ENCODE measurements at regions not wholly inside any gene's neighbourhood (a gene's known extent, or its start where the extent isn't known, plus 50 kb on each side); places are given as distances from the start of the nearest gene placed in this dataset.

DNA sequence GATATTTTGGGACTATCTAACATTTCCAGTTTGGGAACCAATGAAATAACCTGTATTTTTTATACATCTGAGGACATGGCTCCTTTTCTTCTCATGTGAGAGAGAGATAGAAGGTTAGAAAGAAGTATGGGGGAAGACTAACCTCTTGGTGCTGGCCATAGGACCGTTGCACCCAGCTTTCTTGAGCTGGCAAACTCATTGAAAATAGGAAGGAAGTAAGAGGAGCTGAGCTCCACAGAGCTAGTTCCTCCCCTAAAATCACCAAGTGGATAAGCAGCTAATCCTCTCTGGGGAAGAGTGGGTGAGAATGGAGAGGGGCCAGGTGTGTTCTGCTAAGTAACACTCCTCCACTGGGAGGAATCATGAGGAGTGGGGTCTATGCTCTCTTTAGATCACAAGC is 387.4 kb upstream of the CADM1 start:
- no peak for TF ChIP-seq POLR2A (IDR thresholded peaks at IDR 0.05)
- TF ChIP-seq, protein P1, sequence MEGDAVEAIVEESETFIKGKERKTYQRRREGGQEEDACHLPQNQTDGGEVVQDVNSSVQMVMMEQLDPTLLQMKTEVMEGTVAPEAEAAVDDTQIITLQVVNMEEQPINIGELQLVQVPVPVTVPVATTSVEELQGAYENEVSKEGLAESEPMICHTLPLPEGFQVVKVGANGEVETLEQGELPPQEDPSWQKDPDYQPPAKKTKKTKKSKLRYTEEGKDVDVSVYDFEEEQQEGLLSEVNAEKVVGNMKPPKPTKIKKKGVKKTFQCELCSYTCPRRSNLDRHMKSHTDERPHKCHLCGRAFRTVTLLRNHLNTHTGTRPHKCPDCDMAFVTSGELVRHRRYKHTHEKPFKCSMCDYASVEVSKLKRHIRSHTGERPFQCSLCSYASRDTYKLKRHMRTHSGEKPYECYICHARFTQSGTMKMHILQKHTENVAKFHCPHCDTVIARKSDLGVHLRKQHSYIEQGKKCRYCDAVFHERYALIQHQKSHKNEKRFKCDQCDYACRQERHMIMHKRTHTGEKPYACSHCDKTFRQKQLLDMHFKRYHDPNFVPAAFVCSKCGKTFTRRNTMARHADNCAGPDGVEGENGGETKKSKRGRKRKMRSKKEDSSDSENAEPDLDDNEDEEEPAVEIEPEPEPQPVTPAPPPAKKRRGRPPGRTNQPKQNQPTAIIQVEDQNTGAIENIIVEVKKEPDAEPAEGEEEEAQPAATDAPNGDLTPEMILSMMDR (IDR thresholded peaks at IDR 0.05), result no peak
